GM12874 (cell line): ENCODE measurements at regions not wholly inside any gene's neighbourhood (a gene's known extent, or its start where the extent isn't known, plus 50 kb on each side); places are given as distances from the start of the nearest gene placed in this dataset.

Source experiments
- CTCF ChIP-seq: IDR thresholded peaks from 2 replicates; pipeline ENCODE4 v1.5.1; 2011; ENCODE audit warnings: low read depth, mild to moderate bottlenecking, control low read depth, low read length, moderate library complexity; ENCODE audit not compliant: insufficient read depth

- no peak for TF ChIP-seq CTCF
Observed at GRCh38 chr4:28391877-28392276, 1531.2 kb downstream of the STIM2 start.

GRCh38 chr4:28402751-28403150 is 1542.1 kb downstream of the STIM2 start:
- no peak for TF ChIP-seq CTCF

GRCh38 chr4:28421221-28421620 is 1560.6 kb downstream of the STIM2 start:
- TF ChIP-seq CTCF = no peak

GRCh38 chr4:28426251-28426650 is 1565.6 kb downstream of the STIM2 start:
- TF ChIP-seq CTCF = no peak

GRCh38 chr4:28427306-28428085 is 1566.9 kb downstream of the STIM2 start:
- TF ChIP-seq CTCF = no peak

- TF ChIP-seq CTCF = no peak
Observed at GRCh38 chr4:28432348-28433025, 1571.8 kb downstream of the STIM2 start.

GRCh38 chr4:28435314-28435713 is 1574.7 kb downstream of the STIM2 start:
- TF ChIP-seq CTCF = no peak
